ENCODE measurements at regions not wholly inside any gene's neighbourhood (a gene's known extent, or its start where the extent isn't known, plus 50 kb on each side); places are given as distances from the start of the nearest gene placed in this dataset.

DNA sequence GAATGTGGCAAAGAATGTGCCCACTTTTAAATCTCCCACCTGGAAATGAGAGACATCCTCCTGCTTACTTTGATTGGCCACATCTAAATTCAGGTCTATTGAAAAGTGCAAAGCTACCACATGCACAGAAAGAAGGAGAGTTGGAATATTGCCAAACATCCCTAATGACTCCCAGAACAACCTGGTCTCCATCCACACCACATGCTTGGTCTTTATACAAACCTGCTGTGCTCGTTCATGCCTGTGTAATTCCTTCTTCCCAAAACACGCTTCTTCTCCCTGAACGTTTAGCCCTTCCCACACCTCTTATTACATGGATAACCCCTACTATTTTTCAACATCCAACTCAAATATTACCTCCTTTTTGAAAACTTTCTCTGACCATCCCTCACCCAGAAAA is 66.2 kb upstream of the BCL2L14 start:
- TF ChIP-seq CTCF (conservative IDR thresholded peaks at IDR 0.05 in 1 of 2, IDR thresholded peaks at IDR 0.05 in 1 of 2; ENCODE audit: low read depth in 1 of 2, low read length in 2 of 2) (no peak), EZH2 (IDR thresholded peaks at IDR 0.05; ENCODE audit: low read length, missing control alignments) (no peak)
